GM10266 (cell line): ENCODE measurements at regions not wholly inside any gene's neighbourhood (a gene's known extent, or its start where the extent isn't known, plus 50 kb on each side); places are given as distances from the start of the nearest gene placed in this dataset.

Source experiments
- DNase-seq: peaks from one replicate; pipeline ENCODE4 v3.0.0; 2012; ENCODE audit errors: extremely low spot score
- TF ChIP-seq, protein P1 (sequence below): IDR thresholded peaks from 2 replicates; pipeline ENCODE4 v1.5.1; 2012; ENCODE audit warnings: mild to moderate bottlenecking, low read depth; ENCODE audit not compliant: control insufficient read depth, insufficient read depth; ENCODE audit errors: missing control alignments

GRCh38 chr3:76668653-76669052 lies 371.2 kb upstream of the ROBO2 start:
- no peak for DNase-seq
- TF ChIP-seq, protein P1, sequence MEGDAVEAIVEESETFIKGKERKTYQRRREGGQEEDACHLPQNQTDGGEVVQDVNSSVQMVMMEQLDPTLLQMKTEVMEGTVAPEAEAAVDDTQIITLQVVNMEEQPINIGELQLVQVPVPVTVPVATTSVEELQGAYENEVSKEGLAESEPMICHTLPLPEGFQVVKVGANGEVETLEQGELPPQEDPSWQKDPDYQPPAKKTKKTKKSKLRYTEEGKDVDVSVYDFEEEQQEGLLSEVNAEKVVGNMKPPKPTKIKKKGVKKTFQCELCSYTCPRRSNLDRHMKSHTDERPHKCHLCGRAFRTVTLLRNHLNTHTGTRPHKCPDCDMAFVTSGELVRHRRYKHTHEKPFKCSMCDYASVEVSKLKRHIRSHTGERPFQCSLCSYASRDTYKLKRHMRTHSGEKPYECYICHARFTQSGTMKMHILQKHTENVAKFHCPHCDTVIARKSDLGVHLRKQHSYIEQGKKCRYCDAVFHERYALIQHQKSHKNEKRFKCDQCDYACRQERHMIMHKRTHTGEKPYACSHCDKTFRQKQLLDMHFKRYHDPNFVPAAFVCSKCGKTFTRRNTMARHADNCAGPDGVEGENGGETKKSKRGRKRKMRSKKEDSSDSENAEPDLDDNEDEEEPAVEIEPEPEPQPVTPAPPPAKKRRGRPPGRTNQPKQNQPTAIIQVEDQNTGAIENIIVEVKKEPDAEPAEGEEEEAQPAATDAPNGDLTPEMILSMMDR = no peak

DNA sequence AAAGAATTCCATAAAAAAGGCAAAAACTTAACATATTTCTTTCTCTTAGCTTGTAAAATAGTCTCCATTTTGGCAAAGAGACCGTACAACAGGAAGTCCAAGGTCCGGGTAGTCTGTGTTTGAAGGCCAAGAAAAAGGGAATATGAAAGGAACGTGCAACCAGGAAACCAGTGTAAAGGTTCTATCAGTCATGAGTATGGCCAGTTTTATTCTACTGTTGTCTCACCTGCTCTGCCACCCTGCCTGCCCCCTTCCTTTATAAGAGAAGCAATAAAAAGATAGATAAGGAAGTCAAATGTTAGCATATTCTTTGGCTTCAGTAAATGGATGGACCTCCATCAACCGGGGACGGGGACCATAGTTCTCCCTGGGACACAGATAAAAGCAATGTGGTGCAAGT lies 370.6 kb upstream of the ROBO2 start:
- no peak for DNase-seq
- TF ChIP-seq, protein P1 = no peak

GRCh38 chr3:76673171-76673570 lies 366.7 kb upstream of the ROBO2 start:
- TF ChIP-seq, protein P1 = no peak
- no peak for DNase-seq

DNA sequence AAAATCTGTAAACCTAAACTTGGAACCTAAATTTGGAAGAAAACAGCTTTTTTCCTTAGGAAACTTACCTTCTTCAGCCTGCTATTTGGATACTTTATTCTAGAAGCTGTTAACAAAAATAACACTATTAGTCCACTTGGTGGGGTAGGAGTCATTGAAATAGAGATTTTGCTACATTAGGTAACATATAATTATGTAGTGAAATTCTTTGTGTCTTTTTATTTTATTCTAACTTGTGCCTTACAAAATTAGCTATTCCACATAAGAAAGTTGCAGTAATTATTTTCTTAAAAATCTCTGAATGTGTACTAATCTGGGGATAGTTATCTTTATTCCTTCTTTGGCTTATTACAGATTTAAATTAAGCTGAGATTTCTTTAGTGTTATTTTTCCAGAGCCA lies 360.4 kb upstream of the ROBO2 start:
- no peak for DNase-seq
- TF ChIP-seq, protein P1 = no peak

DNA sequence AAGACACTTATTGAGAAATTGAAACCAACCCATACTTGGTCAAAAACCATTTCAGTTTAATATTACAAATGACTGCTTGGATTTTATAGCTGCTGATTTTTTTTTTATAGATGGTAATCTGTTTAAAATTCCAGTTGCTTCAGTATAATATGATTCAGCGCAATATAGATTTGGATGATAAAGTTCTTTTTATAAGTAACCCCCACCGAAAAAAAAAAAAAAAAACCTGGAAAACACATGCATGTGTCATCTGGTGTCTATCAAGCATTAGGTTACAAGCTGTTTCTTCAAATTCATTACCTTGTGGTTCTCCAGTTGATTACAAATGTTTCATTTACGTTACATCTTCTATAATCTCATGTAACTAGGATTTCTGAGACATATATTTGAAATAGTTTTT lies 356.6 kb upstream of the ROBO2 start:
- TF ChIP-seq, protein P1 = no peak

DNA sequence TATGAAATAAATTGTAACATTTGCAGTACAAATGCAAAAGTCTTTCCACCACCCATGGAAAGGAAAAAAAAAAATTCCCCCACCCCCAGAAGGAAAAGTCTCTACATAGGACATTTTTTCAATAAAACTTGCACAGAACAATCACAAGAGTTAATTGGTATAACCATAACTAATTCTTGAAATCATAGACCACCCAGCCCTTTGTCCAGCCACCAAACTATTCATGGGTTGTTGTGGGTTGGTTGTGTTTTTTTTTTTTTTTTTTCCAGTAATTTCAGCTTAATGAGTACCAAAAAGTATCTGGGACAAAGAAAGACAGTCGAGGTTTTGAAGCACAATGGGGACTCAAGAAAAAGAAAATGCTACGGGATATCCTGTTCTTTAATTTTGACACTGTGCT lies 355.0 kb upstream of the ROBO2 start:
- no peak for DNase-seq
- TF ChIP-seq, protein P1 = no peak

More for the DNA sequence above, 356.6 kb upstream of the ROBO2 start:
- no peak for DNase-seq

- DNase-seq = no peak
- TF ChIP-seq, protein P1 = no peak
Observed at GRCh38 chr3:76685858-76686257, 354.0 kb upstream of the ROBO2 start.
